Karpas-422 (cell line): ENCODE measurements at regions not wholly inside any gene's neighbourhood (a gene's known extent, or its start where the extent isn't known, plus 50 kb on each side); places are given as distances from the start of the nearest gene placed in this dataset.

Source experiments
- DNase-seq: peaks from one replicate; pipeline ENCODE4 v3.0.0-alpha.2; 2015
- H2AFZ ChIP-seq: fragments of 200-600 bp; sonication (generic); 2 replicates; pipeline ENCODE4 v1.6.1; 2014; ENCODE audit warnings: antibody characterized with exemption, low read length, mixed read lengths
- H3K27ac ChIP-seq: fragments of 200-600 bp; sonication (generic); 2 replicates; pipeline ENCODE4 v1.5.1; 2014; ENCODE audit warnings: mild to moderate bottlenecking, low read length, moderate library complexity
- H3K27me3 ChIP-seq: fragments of 200-600 bp; sonication (generic); 2 replicates; pipeline ENCODE4 v1.6.1; 2014; ENCODE audit warnings: low read length, mixed read lengths
- H3K36me3 ChIP-seq: fragments of 200-600 bp; sonication (generic); 2 replicates; pipeline ENCODE4 v1.6.1; 2014; ENCODE audit warnings: low read length, mixed read lengths; ENCODE audit not compliant: insufficient read depth
- H3K4me1 ChIP-seq: fragments of 200-600 bp; sonication (generic); 2 replicates; pipeline ENCODE4 v1.6.1; 2014; ENCODE audit warnings: mild to moderate bottlenecking, low read length, mixed read lengths
- H3K4me2 ChIP-seq: fragments of 200-600 bp; sonication (generic); 2 replicates; pipeline ENCODE4 v1.6.1; 2014; ENCODE audit warnings: low read length, low read depth, mild to moderate bottlenecking; ENCODE audit not compliant: poor library complexity, severe bottlenecking
- H3K4me3 ChIP-seq: fragments of 200-600 bp; sonication (generic); 2 replicates; pipeline ENCODE4 v1.5.1; 2014; ENCODE audit warnings: mild to moderate bottlenecking, antibody characterized with exemption, low read length, mixed read lengths
- H3K79me2 ChIP-seq: fragments of 200-600 bp; sonication (generic); 2 replicates; pipeline ENCODE4 v1.6.1; 2014; ENCODE audit warnings: mild to moderate bottlenecking, low read length, mixed read lengths
- H3K9ac ChIP-seq: fragments of 200-600 bp; sonication (generic); 2 replicates; pipeline ENCODE4 v1.6.0; 2014; ENCODE audit warnings: low read length
- H3K9me2 ChIP-seq: fragments of 200-600 bp; sonication (generic), shearing (Covaris generic); replicated peaks from 2 replicates; pipeline ENCODE4 v1.6.0; 2014; ENCODE audit warnings: mild to moderate bottlenecking, low read length, moderate library complexity; ENCODE audit not compliant: insufficient read depth
- H3K9me3 ChIP-seq: fragments of 300-700, 200-600 bp; sonication (generic); 2 replicates; pipeline ENCODE4 v1.6.1; 2014; ENCODE audit warnings: low read length, mixed read lengths
- H4K20me1 ChIP-seq: fragments of 200-600 bp; sonication (generic); 2 replicates; pipeline ENCODE4 v1.6.1; 2014; ENCODE audit warnings: mild to moderate bottlenecking, antibody characterized with exemption, low read length, low read depth; ENCODE audit not compliant: insufficient read depth

GRCh38 chr11:116309446-116309845, 463.3 kb downstream of the BUD13 start:
- H3K9me2 ChIP-seq = no peaks in the 10 kb centered on the region
- H3K4me3 ChIP-seq = no peak overlapping the region
- no peak overlapping the region for H3K9ac ChIP-seq
- no peaks in the 10 kb centered on the region for H3K9me3 ChIP-seq
- H3K27me3 ChIP-seq = no peaks in the 10 kb centered on the region
- H3K36me3 ChIP-seq = no peaks in the 10 kb centered on the region
- H3K27ac ChIP-seq = no peak overlapping the region
- H3K4me1 ChIP-seq = no peaks in the 10 kb centered on the region
- no peak overlapping the region for H3K4me2 ChIP-seq
- H4K20me1 ChIP-seq = no peaks in the 10 kb centered on the region
- no peak for DNase-seq
- no peaks in the 10 kb centered on the region for H3K79me2 ChIP-seq
- H2AFZ ChIP-seq = no peak overlapping the region

- no peak overlapping the region for H2AFZ ChIP-seq
- no peaks in the 10 kb centered on the region for H3K4me1 ChIP-seq
- no peak overlapping the region for H3K4me3 ChIP-seq
- no peaks in the 10 kb centered on the region for H4K20me1 ChIP-seq
- no peaks in the 10 kb centered on the region for H3K27me3 ChIP-seq
- no peak for DNase-seq
- no peak overlapping the region for H3K9ac ChIP-seq
- no peaks in the 10 kb centered on the region for H3K79me2 ChIP-seq
- H3K36me3 ChIP-seq = no peaks in the 10 kb centered on the region
- H3K9me2 ChIP-seq = no peaks in the 10 kb centered on the region
- no peak overlapping the region for H3K4me2 ChIP-seq
- H3K27ac ChIP-seq = no peak overlapping the region
- H3K9me3 ChIP-seq = no peaks in the 10 kb centered on the region
Observed at GRCh38 chr11:116302756-116303155, 470.0 kb downstream of the BUD13 start.

GRCh38 chr11:116301141-116301540, 471.6 kb downstream of the BUD13 start:
- no peaks in the 10 kb centered on the region for H3K27me3 ChIP-seq
- no peaks in the 10 kb centered on the region for H3K4me1 ChIP-seq
- H3K36me3 ChIP-seq = no peaks in the 10 kb centered on the region
- no peak overlapping the region for H3K9ac ChIP-seq
- H3K9me2 ChIP-seq = no peaks in the 10 kb centered on the region
- no peak overlapping the region for H2AFZ ChIP-seq
- no peaks in the 10 kb centered on the region for H3K79me2 ChIP-seq
- H3K27ac ChIP-seq = no peak overlapping the region
- H3K4me2 ChIP-seq = no peak overlapping the region
- H3K9me3 ChIP-seq = no peaks in the 10 kb centered on the region
- H4K20me1 ChIP-seq = no peaks in the 10 kb centered on the region
- H3K4me3 ChIP-seq = no peak overlapping the region
- no peak for DNase-seq

GRCh38 chr11:116300232-116300631, 472.6 kb downstream of the BUD13 start:
- DNase-seq = no peak
- Histone ChIP-seq H3K9ac (no peak overlapping the region), H3K27me3 (no peaks in the 10 kb centered on the region), H3K36me3 (no peaks in the 10 kb centered on the region), H3K9me3 (no peaks in the 10 kb centered on the region), H2AFZ (no peak overlapping the region), H3K4me1 (no peaks in the 10 kb centered on the region), H3K4me3 (no peak overlapping the region), H3K79me2 (no peaks in the 10 kb centered on the region), H3K27ac (no peak overlapping the region), H3K4me2 (no peak overlapping the region), H4K20me1 (no peaks in the 10 kb centered on the region), H3K9me2 (no peaks in the 10 kb centered on the region)

GRCh38 chr11:116294630-116295029, 478.2 kb downstream of the BUD13 start:
- H3K9ac ChIP-seq = no peak overlapping the region
- H3K9me3 ChIP-seq = no peaks in the 10 kb centered on the region
- H3K4me2 ChIP-seq = no peak overlapping the region
- no peak overlapping the region for H3K27ac ChIP-seq
- no peaks in the 10 kb centered on the region for H3K79me2 ChIP-seq
- H3K4me3 ChIP-seq = no peak overlapping the region
- H2AFZ ChIP-seq = no peak overlapping the region
- no peak for DNase-seq
- H3K36me3 ChIP-seq = no peaks in the 10 kb centered on the region
- H3K4me1 ChIP-seq = no peaks in the 10 kb centered on the region
- H3K27me3 ChIP-seq = no peaks in the 10 kb centered on the region
- no peaks in the 10 kb centered on the region for H3K9me2 ChIP-seq
- H4K20me1 ChIP-seq = no peaks in the 10 kb centered on the region

- Histone ChIP-seq H4K20me1 (no peaks in the 10 kb centered on the region), H3K9ac (no peak overlapping the region), H3K4me3 (no peak overlapping the region), H3K9me2 (no peaks in the 10 kb centered on the region), H2AFZ (no peak overlapping the region), H3K27ac (no peak overlapping the region), H3K9me3 (no peaks in the 10 kb centered on the region), H3K4me2 (no peak overlapping the region), H3K36me3 (no peaks in the 10 kb centered on the region), H3K4me1 (no peaks in the 10 kb centered on the region), H3K27me3 (no peaks in the 10 kb centered on the region), H3K79me2 (no peaks in the 10 kb centered on the region)
- DNase-seq = no peak
Observed at GRCh38 chr11:116287866-116288265, 484.9 kb downstream of the BUD13 start.

- no peak overlapping the region for H3K9ac ChIP-seq
- no peak overlapping the region for H3K4me3 ChIP-seq
- no peaks in the 10 kb centered on the region for H3K9me3 ChIP-seq
- H3K9me2 ChIP-seq = no peaks in the 10 kb centered on the region
- no peak overlapping the region for H2AFZ ChIP-seq
- no peak overlapping the region for H3K4me2 ChIP-seq
- H3K36me3 ChIP-seq = no peaks in the 10 kb centered on the region
- DNase-seq = no peak
- H3K79me2 ChIP-seq = no peaks in the 10 kb centered on the region
- H3K27me3 ChIP-seq = no peaks in the 10 kb centered on the region
- H4K20me1 ChIP-seq = no peaks in the 10 kb centered on the region
- no peaks in the 10 kb centered on the region for H3K4me1 ChIP-seq
- no peak overlapping the region for H3K27ac ChIP-seq
Observed at GRCh38 chr11:116285026-116285425, 487.8 kb downstream of the BUD13 start.

- no peaks in the 10 kb centered on the region for H4K20me1 ChIP-seq
- no peak overlapping the region for H3K4me2 ChIP-seq
- no peak for DNase-seq
- no peaks in the 10 kb centered on the region for H3K9me2 ChIP-seq
- H3K9ac ChIP-seq = no peak overlapping the region
- H2AFZ ChIP-seq = no peak overlapping the region
- H3K9me3 ChIP-seq = no peaks in the 10 kb centered on the region
- H3K27me3 ChIP-seq = no peaks in the 10 kb centered on the region
- H3K27ac ChIP-seq = no peak overlapping the region
- H3K4me1 ChIP-seq = no peaks in the 10 kb centered on the region
- no peaks in the 10 kb centered on the region for H3K79me2 ChIP-seq
- H3K36me3 ChIP-seq = no peaks in the 10 kb centered on the region
- H3K4me3 ChIP-seq = no peak overlapping the region
Observed at GRCh38 chr11:116283300-116283699, 489.5 kb downstream of the BUD13 start.

- Histone ChIP-seq H4K20me1 (no peaks in the 10 kb centered on the region), H3K4me1 (no peaks in the 10 kb centered on the region), H2AFZ (no peak overlapping the region), H3K27me3 (no peaks in the 10 kb centered on the region), H3K9ac (no peak overlapping the region), H3K36me3 (no peaks in the 10 kb centered on the region), H3K4me3 (no peak overlapping the region), H3K4me2 (no peak overlapping the region), H3K9me3 (no peaks in the 10 kb centered on the region), H3K27ac (no peak overlapping the region), H3K9me2 (no peaks in the 10 kb centered on the region), H3K79me2 (no peaks in the 10 kb centered on the region)
- DNase-seq = no peak
Observed at GRCh38 chr11:116282481-116282880, 490.3 kb downstream of the BUD13 start.
